Lower leg skin (tissue), 4 donors: ENCODE measurements at regions not wholly inside any gene's neighbourhood (a gene's known extent, or its start where the extent isn't known, plus 50 kb on each side); places are given as distances from the start of the nearest gene placed in this dataset.

ENCODE experiments used
- DNase-seq, 2 donors: peaks; one replicate each; pipeline ENCODE4 v3.0.0-alpha.2; 2019; ENCODE audit warnings: low spot score in 2 of 2
- H3K4me3 ChIP-seq: fragments of 200-600 bp; sonication (generic); 2 replicates; pipeline ENCODE4 v1.5.1; 2017; ENCODE audit warnings: mild to moderate bottlenecking, low read depth; ENCODE audit not compliant: poor library complexity, severe bottlenecking
- POLR2A ChIP-seq, 2 donors: fragments of 450-650 bp; IDR thresholded peaks; one replicate each; pipeline ENCODE4 v1.6.1; 2016 to 2017; ENCODE audit warnings: antibody characterized with exemption in 2 of 2, mild to moderate bottlenecking in 1 of 2, moderate library complexity in 1 of 2
- WGBS, 2 donors: methylation state at CpG; one replicate each; pipeline ENCODE4 v1.1.5; 2018; 5-methylcytosine and 5-hydroxymethylcytosine counted together
- intact Hi-C: fragments of 100-400 bp; cut with DNase I; formaldehyde crosslinking; loops from one replicate; pipeline ENCODE4 v1.15.0; 2023; ENCODE audit warnings: low total_unique reads
- TF ChIP-seq, protein P1 (sequence below), 3 donors: fragments of 450-650 bp; IDR thresholded peaks; one replicate each; pipeline ENCODE4 v1.5.1; 2016; ENCODE audit warnings: antibody characterized with exemption in 3 of 3, mild to moderate bottlenecking in 3 of 3, moderate library complexity in 2 of 3

DNA sequence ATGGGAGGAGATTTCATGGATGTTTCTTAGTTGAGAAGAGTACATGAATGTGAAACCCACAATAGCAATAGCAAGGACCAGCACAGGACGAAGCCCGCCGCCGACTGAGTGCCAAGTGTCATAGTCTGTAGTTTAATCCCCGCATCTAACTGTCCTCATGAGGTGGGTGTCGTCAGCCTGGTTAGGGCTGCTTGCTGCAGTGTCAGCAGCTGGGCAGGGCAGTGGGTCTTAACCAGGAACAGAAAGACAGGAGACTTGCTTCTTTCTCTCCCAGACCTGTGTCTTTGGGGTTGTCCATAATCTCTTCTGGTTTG is 146.6 kb downstream of the VAPA start:
- WGBS, 2 donors, result 63 to 87% methylated on average over 6 of the region's 6 CpGs
- no peak for DNase-seq
- intact Hi-C loops, result no loop called here
- TF ChIP-seq POLR2A (IDR thresholded peaks at IDR 0.05), result no peak
- TF ChIP-seq, protein P1, sequence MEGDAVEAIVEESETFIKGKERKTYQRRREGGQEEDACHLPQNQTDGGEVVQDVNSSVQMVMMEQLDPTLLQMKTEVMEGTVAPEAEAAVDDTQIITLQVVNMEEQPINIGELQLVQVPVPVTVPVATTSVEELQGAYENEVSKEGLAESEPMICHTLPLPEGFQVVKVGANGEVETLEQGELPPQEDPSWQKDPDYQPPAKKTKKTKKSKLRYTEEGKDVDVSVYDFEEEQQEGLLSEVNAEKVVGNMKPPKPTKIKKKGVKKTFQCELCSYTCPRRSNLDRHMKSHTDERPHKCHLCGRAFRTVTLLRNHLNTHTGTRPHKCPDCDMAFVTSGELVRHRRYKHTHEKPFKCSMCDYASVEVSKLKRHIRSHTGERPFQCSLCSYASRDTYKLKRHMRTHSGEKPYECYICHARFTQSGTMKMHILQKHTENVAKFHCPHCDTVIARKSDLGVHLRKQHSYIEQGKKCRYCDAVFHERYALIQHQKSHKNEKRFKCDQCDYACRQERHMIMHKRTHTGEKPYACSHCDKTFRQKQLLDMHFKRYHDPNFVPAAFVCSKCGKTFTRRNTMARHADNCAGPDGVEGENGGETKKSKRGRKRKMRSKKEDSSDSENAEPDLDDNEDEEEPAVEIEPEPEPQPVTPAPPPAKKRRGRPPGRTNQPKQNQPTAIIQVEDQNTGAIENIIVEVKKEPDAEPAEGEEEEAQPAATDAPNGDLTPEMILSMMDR (IDR thresholded peaks at IDR 0.05), result no peak
- H3K4me3 ChIP-seq, result no peak overlapping the region

DNA sequence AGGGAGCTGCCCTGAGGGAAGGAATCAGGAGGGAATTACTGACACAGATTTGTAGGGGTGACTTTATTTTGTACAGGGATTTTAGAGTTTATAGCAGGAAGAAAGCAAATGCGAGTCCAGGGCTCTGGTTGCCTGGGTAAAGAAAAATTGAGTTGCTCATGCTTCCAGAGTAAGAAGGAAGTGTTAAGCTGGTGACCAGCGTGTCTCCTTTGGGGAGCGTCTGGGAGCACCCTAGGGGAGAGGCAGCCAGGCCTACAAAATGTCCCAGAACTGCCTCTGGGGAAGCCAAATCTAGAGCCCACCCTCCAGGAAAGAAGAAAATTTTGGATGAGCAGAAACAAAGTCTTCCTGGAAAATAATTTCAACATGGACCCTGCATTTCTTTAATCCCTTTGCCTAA is 147.0 kb downstream of the VAPA start:
- DNase-seq, result no peak
- 82 to 87% methylated on average over 3 of the region's 3 CpGs for WGBS, 2 donors
- intact Hi-C loops, result no loop called here
- H3K4me3 ChIP-seq, result no peak overlapping the region
- TF ChIP-seq POLR2A (IDR thresholded peaks at IDR 0.05), result no peak
- TF ChIP-seq, protein P1 (IDR thresholded peaks at IDR 0.05), result no peak

DNA sequence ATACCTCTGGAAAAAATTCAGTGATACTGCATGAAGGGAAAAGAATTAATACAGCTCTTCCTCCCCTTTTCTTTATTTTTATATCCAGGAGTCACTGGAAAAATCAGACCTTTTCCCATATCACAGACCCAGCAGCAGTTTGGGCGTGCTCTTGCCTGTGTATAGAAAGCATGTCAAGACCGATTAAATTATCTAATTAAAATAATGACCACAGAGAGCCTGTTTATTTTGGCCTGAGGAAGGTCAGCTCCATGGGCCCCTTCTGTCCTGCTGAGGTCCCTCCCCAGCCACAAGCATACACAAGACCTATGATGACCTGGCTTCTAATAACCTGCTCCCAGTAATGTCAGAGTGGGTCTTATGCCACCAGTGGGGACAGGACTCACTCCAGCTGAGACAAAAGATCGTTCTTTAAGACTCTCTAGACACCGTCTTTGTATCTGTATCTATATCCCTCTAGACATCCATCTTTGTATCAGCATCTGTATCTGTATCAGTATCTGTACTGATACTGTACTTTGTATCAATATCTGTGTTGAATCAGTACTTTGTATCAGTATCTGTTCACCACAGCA is 147.8 kb downstream of the VAPA start:
- TF ChIP-seq, protein P1 (IDR thresholded peaks at IDR 0.05), result no peak
- TF ChIP-seq POLR2A (IDR thresholded peaks at IDR 0.05), result no peak
- 72 to 78% methylated on average over 4 of the region's 4 CpGs for WGBS, 2 donors

DNA sequence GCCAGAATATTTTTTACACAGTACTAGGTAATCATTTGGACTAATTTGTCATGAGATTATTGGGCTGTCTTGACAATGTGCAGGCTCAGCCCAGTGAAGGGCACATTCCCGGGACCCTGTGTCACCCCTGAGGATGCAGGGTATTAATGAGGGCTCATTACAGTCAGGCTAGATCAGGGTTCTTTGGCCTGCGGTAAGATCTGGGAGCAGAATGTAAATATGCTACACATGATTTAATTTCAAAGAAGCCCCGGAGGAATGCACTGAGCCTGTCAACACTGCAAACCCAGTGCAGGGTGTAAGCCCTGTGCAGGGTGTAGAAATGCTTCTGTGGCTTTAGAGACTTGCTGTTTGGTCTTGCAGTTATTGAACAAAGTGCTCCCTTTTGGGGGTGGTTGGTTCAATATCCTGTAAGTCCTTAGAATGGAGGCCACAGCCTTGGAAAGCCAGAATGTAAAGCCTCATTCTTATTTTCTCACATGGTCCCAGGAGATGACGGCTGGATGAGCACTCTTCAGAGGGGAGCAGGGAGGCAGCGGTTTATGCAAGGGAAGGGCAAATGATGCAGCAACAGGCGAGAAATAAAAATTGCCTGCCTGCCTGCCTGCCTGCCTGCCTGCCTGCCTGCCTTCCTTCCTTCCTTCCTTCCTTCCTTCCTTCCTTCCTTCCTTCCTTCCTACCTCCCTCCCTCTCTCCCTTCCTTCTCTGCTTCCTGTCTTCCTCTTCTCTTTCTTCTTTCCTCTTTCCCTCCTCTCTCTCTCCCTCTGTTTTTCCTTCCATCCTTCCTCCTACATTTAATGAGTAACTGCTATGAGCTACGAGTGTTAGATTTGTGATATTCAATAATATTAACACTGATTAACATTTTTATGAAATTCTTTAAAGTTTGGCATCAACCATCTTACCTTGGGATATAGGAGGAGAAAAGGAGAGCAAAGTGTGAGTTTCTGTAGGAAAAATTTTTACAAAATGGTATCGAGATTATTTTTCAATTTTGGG is 148.8 kb downstream of the VAPA start:
- TF ChIP-seq POLR2A (IDR thresholded peaks at IDR 0.05), result no peak
- TF ChIP-seq, protein P1 (IDR thresholded peaks at IDR 0.05), result no peak
- DNase-seq, result no peak
- 76% methylated on average over 8 of the region's 8 CpGs for WGBS, 2 donors
- H3K4me3 ChIP-seq, result no peak overlapping the region
- intact Hi-C loops, result no loop called here

More for the DNA sequence above, 147.8 kb downstream of the VAPA start:
- intact Hi-C loops, result no loop called here
- H3K4me3 ChIP-seq, result no peak overlapping the region
- DNase-seq, result no peak

DNA sequence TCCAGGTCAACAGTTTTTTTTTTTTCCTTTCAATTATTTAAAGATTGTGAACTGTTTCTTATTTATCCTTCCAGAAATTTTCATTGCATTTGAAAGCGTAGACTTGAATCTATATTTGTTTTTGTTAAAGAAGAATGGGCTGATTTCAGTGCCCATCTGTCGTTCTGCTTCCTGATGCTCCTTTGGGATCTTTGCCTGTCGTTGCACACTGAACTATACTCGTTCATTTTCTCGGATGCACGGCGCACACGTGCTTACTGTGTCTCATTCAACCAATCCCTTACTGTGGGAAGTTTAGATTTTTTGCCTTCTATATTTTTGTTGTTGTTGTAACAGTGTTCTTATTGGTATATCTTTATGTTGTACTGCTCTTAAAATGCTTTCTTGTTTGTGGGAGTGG is 149.7 kb downstream of the VAPA start:
- WGBS, 2 donors, result 90 to 95% methylated on average over 8 of the region's 8 CpGs
- no peak for DNase-seq
- no peak for TF ChIP-seq POLR2A (IDR thresholded peaks at IDR 0.05)
- intact Hi-C loops, result no loop called here
- H3K4me3 ChIP-seq, result no peak overlapping the region

DNA sequence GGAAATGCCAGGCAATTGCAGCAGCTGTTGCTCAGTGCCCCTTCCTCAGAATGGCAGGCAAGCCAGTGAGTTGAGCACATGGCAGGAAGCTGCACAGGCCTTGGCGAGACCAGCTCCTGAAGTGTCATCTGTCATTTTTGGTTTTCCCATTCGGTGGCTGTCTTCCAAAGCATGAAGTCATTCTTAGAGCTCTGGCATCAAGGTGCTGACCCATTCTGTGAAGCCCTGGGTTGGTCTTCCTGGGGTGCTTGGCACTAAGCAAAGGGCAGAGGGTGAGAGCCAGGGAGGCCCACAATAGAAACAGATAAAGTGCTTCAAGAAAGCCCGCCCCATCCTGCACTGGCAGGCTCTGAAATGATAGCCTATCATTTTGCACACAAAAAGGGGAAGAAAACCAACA is 150.5 kb downstream of the VAPA start:
- H3K4me3 ChIP-seq, result no peak overlapping the region
- DNase-seq, result no peak
- intact Hi-C loops, result no loop called here
- TF ChIP-seq POLR2A (IDR thresholded peaks at IDR 0.05), result no peak
- TF ChIP-seq, protein P1 (IDR thresholded peaks at IDR 0.05), result no peak
- 93 to 94% methylated on average over 3 of the region's 3 CpGs for WGBS, 2 donors
